IMR-90 (cell line): ENCODE measurements at regions not wholly inside any gene's neighbourhood (a gene's known extent, or its start where the extent isn't known, plus 50 kb on each side); places are given as distances from the start of the nearest gene placed in this dataset.

Source experiments
- ATAC-seq: fragments of 200-7000 bp; cut with Tn5 transposase; 2 replicates; pipeline ENCODE4 v1.9.1; 2020; ENCODE audit warnings: low read depth, mild to moderate bottlenecking, moderate library complexity
- BruUV-seq: library from RNA; stranded (reverse); fragments of 400-500 nt; replicated peaks from 2 replicates; lab custom pipeline; 2021; lab: Mats Ljungman, UMichigan
- CTCF ChIA-PET: fragments of 300-600 bp; formaldehyde crosslinking; extraction: SDS; loops from one replicate; lab custom pipeline; 2021; ENCODE audit warnings: antibody characterized with exemption; lab: Yijun Ruan, JAX
- POLR2A ChIA-PET: fragments of 300-600 bp; sonication (Branson Sonifier 250); formaldehyde crosslinking; loops from one replicate; lab custom pipeline; 2022; ENCODE audit warnings: antibody characterized with exemption; ENCODE audit not compliant: unreplicated experiment; lab: Charles Lee
- DNase-seq: peaks from one replicate; pipeline ENCODE4 v3.0.0; 2013
- H2AFZ ChIP-seq: replicated peaks from 2 replicates; pipeline ENCODE3; 2013; ENCODE audit warnings: low read length, mild to moderate bottlenecking; ENCODE audit not compliant: poor library complexity
- H2AK5ac ChIP-seq: 2 replicates; pipeline ENCODE4 v1.6.1; 2013; ENCODE audit warnings: low read depth, low read length, inconsistent platforms
- H2AK9ac ChIP-seq: replicated peaks from 2 replicates; pipeline ENCODE3; 2013; ENCODE audit warnings: mild to moderate bottlenecking, low read depth, low read length, moderate library complexity; ENCODE audit not compliant: poor library complexity
- H2BK120ac ChIP-seq: 2 replicates; pipeline ENCODE4 v1.6.1; 2013; ENCODE audit warnings: low read depth, low read length, inconsistent platforms
- H2BK15ac ChIP-seq: 3 replicates; pipeline ENCODE4 v1.6.1; 2013; ENCODE audit warnings: low read depth, low read length, inconsistent platforms
- H2BK20ac ChIP-seq: 2 replicates; pipeline ENCODE4 v1.6.1; 2013; ENCODE audit warnings: low read depth, mild to moderate bottlenecking, inconsistent platforms, low read length, moderate library complexity
- H2BK5ac ChIP-seq: 2 replicates; pipeline ENCODE4 v1.6.1; 2013; ENCODE audit warnings: mild to moderate bottlenecking, low read depth, low read length, inconsistent platforms; ENCODE audit not compliant: poor library complexity, severe bottlenecking
- H3K14ac ChIP-seq: replicated peaks from 2 replicates; pipeline ENCODE4 v1.6.1; 2013; ENCODE audit warnings: low read depth, low read length, inconsistent platforms
- H3K18ac ChIP-seq: 2 replicates; pipeline ENCODE4 v1.6.1; 2013; ENCODE audit warnings: low read depth, low read length, control low read depth
- H3K23ac ChIP-seq: 2 replicates; pipeline ENCODE4 v1.6.1; 2013; ENCODE audit warnings: low read depth, low read length, inconsistent platforms
- H3K27ac ChIP-seq: 2 replicates; pipeline ENCODE4 v1.5.1; 2013; ENCODE audit warnings: mild to moderate bottlenecking, control low read depth, low read length; ENCODE audit not compliant: insufficient read depth
- H3K27me3 ChIP-seq: 2 replicates; pipeline ENCODE4 v1.6.1; 2013; ENCODE audit warnings: low read length; ENCODE audit not compliant: control insufficient read depth, insufficient read depth
- H3K36me3 ChIP-seq: 2 replicates; pipeline ENCODE4 v1.6.1; 2013; ENCODE audit warnings: low read length, mixed read lengths; ENCODE audit not compliant: control insufficient read depth, insufficient read depth
- H3K4ac ChIP-seq: 2 replicates; pipeline ENCODE4 v1.6.1; 2013; ENCODE audit warnings: low read depth, low read length, inconsistent platforms
- H3K4me1 ChIP-seq: 2 replicates; pipeline ENCODE4 v1.6.1; 2013; ENCODE audit warnings: low read length, mixed read lengths; ENCODE audit not compliant: control insufficient read depth, insufficient read depth
- H3K4me2 ChIP-seq: 2 replicates; pipeline ENCODE4 v1.6.1; 2013; ENCODE audit warnings: low read depth, mild to moderate bottlenecking, control low read depth, low read length, moderate library complexity
- H3K4me3 ChIP-seq: 2 replicates; pipeline ENCODE4 v1.5.1; 2013; ENCODE audit warnings: low read depth, mild to moderate bottlenecking, control low read depth, low read length, moderate library complexity; ENCODE audit not compliant: insufficient read depth
- H3K56ac ChIP-seq: 2 replicates; pipeline ENCODE4 v1.6.1; 2013; ENCODE audit warnings: low read length, inconsistent platforms; ENCODE audit not compliant: insufficient read depth; ENCODE audit errors: extremely low read depth
- H3K79me1 ChIP-seq, 2 experiments: 2 replicates each; pipeline ENCODE4 v1.6.1; 2013; ENCODE audit warnings: low read length in 2 of 2, inconsistent platforms in 1 of 2, low read depth in 1 of 2
- H3K9ac ChIP-seq: 2 replicates; pipeline ENCODE4 v1.6.1; 2013; ENCODE audit warnings: low read depth, low read length, control low read depth
- H3K9me1 ChIP-seq: 2 replicates; pipeline ENCODE4 v1.6.1; 2013; ENCODE audit warnings: low read length, inconsistent platforms; ENCODE audit not compliant: insufficient read depth
- H3K9me3 ChIP-seq: 2 replicates; pipeline ENCODE4 v1.6.1; 2013; ENCODE audit warnings: low read length; ENCODE audit not compliant: control insufficient read depth, insufficient read depth
- H4K20me1 ChIP-seq: 2 replicates; pipeline ENCODE4 v1.6.1; 2013; ENCODE audit warnings: low read length, inconsistent platforms; ENCODE audit not compliant: insufficient read depth
- H4K5ac ChIP-seq: 2 replicates; pipeline ENCODE4 v1.6.1; 2013; ENCODE audit warnings: mild to moderate bottlenecking, low read depth, low read length, control low read depth
- H4K8ac ChIP-seq, 2 experiments: 2 replicates each; pipeline ENCODE4 v1.6.1; 2013; ENCODE audit warnings: low read depth in 2 of 2, low read length in 2 of 2, control low read depth in 1 of 2, inconsistent platforms in 1 of 2
- H4K91ac ChIP-seq: 2 replicates; pipeline ENCODE4 v1.6.1; 2013; ENCODE audit warnings: low read depth, low read length, inconsistent platforms; ENCODE audit not compliant: insufficient read depth
- BHLHE40 ChIP-seq: fragments of 150-350 bp; IDR thresholded peaks from 2 replicates; pipeline ENCODE4 v1.6.1; 2016; ENCODE audit warnings: mild to moderate bottlenecking, low read depth, low read length
- CEBPB ChIP-seq: IDR thresholded peaks from 2 replicates; pipeline ENCODE4 v1.6.1; 2012; ENCODE audit warnings: low read depth, low read length, improper control_type of control experiment
- CHD1 ChIP-seq: IDR thresholded peaks from 2 replicates; pipeline ENCODE4 v1.6.1; 2012; ENCODE audit warnings: low read depth, low read length, improper control_type of control experiment
- FOS ChIP-seq: fragments of 150-350 bp; IDR thresholded peaks from 2 replicates; pipeline ENCODE4 v1.6.1; 2016; ENCODE audit warnings: low read depth, low read length
- MAFK ChIP-seq: IDR thresholded peaks from 2 replicates; pipeline ENCODE4 v1.6.1; 2012; ENCODE audit warnings: low read depth, low read length, improper control_type of control experiment
- MAZ ChIP-seq: IDR thresholded peaks from 2 replicates; pipeline ENCODE4 v1.6.1; 2012; ENCODE audit warnings: low read depth, mild to moderate bottlenecking, low read length, improper control_type of control experiment, moderate library complexity, borderline replicate concordance
- MXI1 ChIP-seq: IDR thresholded peaks from 2 replicates; pipeline ENCODE4 v1.6.1; 2012; ENCODE audit warnings: low read depth, mild to moderate bottlenecking, low read length, moderate library complexity, borderline replicate concordance
- NFE2L2 ChIP-seq: fragments of 150-350 bp; IDR thresholded peaks from 2 replicates; pipeline ENCODE4 v1.6.1; 2016; ENCODE audit warnings: low read depth, mild to moderate bottlenecking, low read length
- POLR2A ChIP-seq: IDR thresholded peaks from 2 replicates; pipeline ENCODE4 v1.6.1; 2012; ENCODE audit warnings: mild to moderate bottlenecking, low read depth, low read length
- RAD21 ChIP-seq: IDR thresholded peaks from 2 replicates; pipeline ENCODE4 v1.6.1; 2012; ENCODE audit warnings: low read length, improper control_type of control experiment
- RCOR1 ChIP-seq: IDR thresholded peaks from 2 replicates; pipeline ENCODE4 v1.6.1; 2012; ENCODE audit warnings: mild to moderate bottlenecking, low read length, improper control_type of control experiment; ENCODE audit not compliant: insufficient replicate concordance
- RFX5 ChIP-seq: IDR thresholded peaks from 2 replicates; pipeline ENCODE4 v1.8.0; 2012; ENCODE audit warnings: low read depth, mild to moderate bottlenecking, low read length, moderate library complexity
- SMC3 ChIP-seq: fragments of 150-350 bp; IDR thresholded peaks from 2 replicates; pipeline ENCODE4 v1.6.1; 2016; ENCODE audit warnings: low read depth, mild to moderate bottlenecking, antibody characterized with exemption, low read length, moderate library complexity
- dilution Hi-C: fragments of 300-500 bp; cut with HindIII; formaldehyde crosslinking; loops from one replicate; pipeline ENCODE4 v1.14.3; 2018; ENCODE audit warnings: low sequenced_read_pairs; ENCODE audit not compliant: unreplicated experiment
- in situ Hi-C: fragments of 300-500 bp; cut with MboI; formaldehyde crosslinking; loops from 3 replicates; pipeline ENCODE4 v1.14.3; 2019; ENCODE audit warnings: low sequenced_read_pairs, inconsistent platforms, mixed read lengths
- intact Hi-C: fragments of 100-400 bp; cut with micrococcal nuclease; formaldehyde crosslinking; loops from 2 replicates; pipeline ENCODE4 v1.10.0; 2022
- TF ChIP-seq, protein P1 (sequence below): fragments of 150-350 bp; IDR thresholded peaks from 2 replicates; pipeline ENCODE4 v1.6.1; 2016; ENCODE audit warnings: low read depth, mild to moderate bottlenecking, low read length, moderate library complexity, borderline replicate concordance
- TF ChIP-seq, protein P2 (sequence below): fragments of 150-350 bp; IDR thresholded peaks from 2 replicates; pipeline ENCODE4 v1.6.1; 2017; ENCODE audit warnings: mild to moderate bottlenecking, antibody characterized with exemption, low read length, low read depth
- TF ChIP-seq, protein P3 (sequence below): conservative IDR thresholded peaks from 2 replicates; pipeline ENCODE4 v1.5.1; 2012; ENCODE audit warnings: mild to moderate bottlenecking, low read depth, low read length, improper control_type of control experiment

DNA sequence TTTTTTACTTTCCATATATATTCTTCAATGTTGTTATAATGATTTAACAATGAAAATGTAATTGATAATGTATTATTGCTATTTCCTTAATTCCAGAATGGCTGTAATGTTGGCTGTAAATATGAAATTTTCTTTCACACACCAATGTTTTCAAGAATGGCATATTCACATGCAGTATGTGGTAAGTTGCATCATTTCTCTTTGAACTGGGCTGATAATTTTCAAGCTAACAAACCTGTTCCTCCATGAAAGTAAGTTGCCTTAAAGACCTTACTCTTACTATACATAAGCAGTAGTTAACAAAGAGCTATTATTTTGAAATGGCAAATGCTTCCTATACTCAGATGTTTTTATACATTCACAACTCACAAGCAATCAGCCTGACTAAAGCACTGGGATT, 154.5 kb downstream of the TMEM168 start:
- no peak overlapping the region for H2BK120ac ChIP-seq
- ATAC-seq, result no peak
- TF ChIP-seq RCOR1 (no peak), CEBPB (no peak), SMC3 (no peak), RAD21 (no peak), BHLHE40 (no peak), MAZ (no peak), FOS (no peak), MAFK (no peak), POLR2A (no peak), MXI1 (no peak), NFE2L2 (no peak), RFX5 (no peak), CHD1 (no peak)
- TF ChIP-seq, protein P1, sequence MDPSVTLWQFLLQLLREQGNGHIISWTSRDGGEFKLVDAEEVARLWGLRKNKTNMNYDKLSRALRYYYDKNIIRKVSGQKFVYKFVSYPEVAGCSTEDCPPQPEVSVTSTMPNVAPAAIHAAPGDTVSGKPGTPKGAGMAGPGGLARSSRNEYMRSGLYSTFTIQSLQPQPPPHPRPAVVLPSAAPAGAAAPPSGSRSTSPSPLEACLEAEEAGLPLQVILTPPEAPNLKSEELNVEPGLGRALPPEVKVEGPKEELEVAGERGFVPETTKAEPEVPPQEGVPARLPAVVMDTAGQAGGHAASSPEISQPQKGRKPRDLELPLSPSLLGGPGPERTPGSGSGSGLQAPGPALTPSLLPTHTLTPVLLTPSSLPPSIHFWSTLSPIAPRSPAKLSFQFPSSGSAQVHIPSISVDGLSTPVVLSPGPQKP, result no peak
- TF ChIP-seq, protein P2, sequence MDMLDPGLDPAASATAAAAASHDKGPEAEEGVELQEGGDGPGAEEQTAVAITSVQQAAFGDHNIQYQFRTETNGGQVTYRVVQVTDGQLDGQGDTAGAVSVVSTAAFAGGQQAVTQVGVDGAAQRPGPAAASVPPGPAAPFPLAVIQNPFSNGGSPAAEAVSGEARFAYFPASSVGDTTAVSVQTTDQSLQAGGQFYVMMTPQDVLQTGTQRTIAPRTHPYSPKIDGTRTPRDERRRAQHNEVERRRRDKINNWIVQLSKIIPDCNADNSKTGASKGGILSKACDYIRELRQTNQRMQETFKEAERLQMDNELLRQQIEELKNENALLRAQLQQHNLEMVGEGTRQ, result no peak
- TF ChIP-seq, protein P3, sequence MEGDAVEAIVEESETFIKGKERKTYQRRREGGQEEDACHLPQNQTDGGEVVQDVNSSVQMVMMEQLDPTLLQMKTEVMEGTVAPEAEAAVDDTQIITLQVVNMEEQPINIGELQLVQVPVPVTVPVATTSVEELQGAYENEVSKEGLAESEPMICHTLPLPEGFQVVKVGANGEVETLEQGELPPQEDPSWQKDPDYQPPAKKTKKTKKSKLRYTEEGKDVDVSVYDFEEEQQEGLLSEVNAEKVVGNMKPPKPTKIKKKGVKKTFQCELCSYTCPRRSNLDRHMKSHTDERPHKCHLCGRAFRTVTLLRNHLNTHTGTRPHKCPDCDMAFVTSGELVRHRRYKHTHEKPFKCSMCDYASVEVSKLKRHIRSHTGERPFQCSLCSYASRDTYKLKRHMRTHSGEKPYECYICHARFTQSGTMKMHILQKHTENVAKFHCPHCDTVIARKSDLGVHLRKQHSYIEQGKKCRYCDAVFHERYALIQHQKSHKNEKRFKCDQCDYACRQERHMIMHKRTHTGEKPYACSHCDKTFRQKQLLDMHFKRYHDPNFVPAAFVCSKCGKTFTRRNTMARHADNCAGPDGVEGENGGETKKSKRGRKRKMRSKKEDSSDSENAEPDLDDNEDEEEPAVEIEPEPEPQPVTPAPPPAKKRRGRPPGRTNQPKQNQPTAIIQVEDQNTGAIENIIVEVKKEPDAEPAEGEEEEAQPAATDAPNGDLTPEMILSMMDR, result no peak
- H3K36me3 ChIP-seq, result no peaks in the 10 kb centered on the region
- H2BK20ac ChIP-seq, result no peak overlapping the region
- BruUV-seq, result no TSS peak
- DNase-seq, result no peak
- H3K4me2 ChIP-seq, result no peak overlapping the region
- no peak overlapping the region for H2AFZ ChIP-seq
- no peak overlapping the region for H3K9ac ChIP-seq
- H3K14ac ChIP-seq, result no peak overlapping the region
- no peak overlapping the region for H3K4ac ChIP-seq
- H3K23ac ChIP-seq, result no peak overlapping the region
- no peak overlapping the region for H3K18ac ChIP-seq
- no peak overlapping the region for H3K56ac ChIP-seq
- no peaks in the 10 kb centered on the region for H3K4me1 ChIP-seq
- no peak overlapping the region for H3K27ac ChIP-seq
- no peaks in the 10 kb centered on the region for H3K27me3 ChIP-seq
- H2AK9ac ChIP-seq, result no peak overlapping the region
- H3K4me3 ChIP-seq, result no peak overlapping the region
- ChIA-PET CTCF (no interaction called here), POLR2A (no interaction called here)
- no peaks in the 10 kb centered on the region for H3K79me1 ChIP-seq
- in situ Hi-C loops, result no loop called here
- no peak overlapping the region for H4K5ac ChIP-seq
- H3K9me3 ChIP-seq, result no peaks in the 10 kb centered on the region
- no peak overlapping the region for H4K91ac ChIP-seq
- no peak overlapping the region for H2BK5ac ChIP-seq
- no peak overlapping the region for H4K8ac ChIP-seq
- no peaks in the 10 kb centered on the region for H4K20me1 ChIP-seq
- dilution Hi-C loops, result no loop called here
- no peaks in the 10 kb centered on the region for H3K9me1 ChIP-seq
- no peak overlapping the region for H2AK5ac ChIP-seq
- intact Hi-C loops, result no loop called here
- no peak overlapping the region for H2BK15ac ChIP-seq
